HEK293T (cell line): ENCODE measurements at regions not wholly inside any gene's neighbourhood (a gene's known extent, or its start where the extent isn't known, plus 50 kb on each side); places are given as distances from the start of the nearest gene placed in this dataset.

ENCODE experiments used
- BHLHE40 ChIP-seq: fragments of 450-650 bp; IDR thresholded peaks from 2 replicates; pipeline ENCODE4 v1.6.1; 2016; ENCODE audit warnings: mild to moderate bottlenecking, moderate library complexity, borderline replicate concordance
- CTBP1 ChIP-seq: fragments of 450-650 bp; IDR thresholded peaks from 2 replicates; pipeline ENCODE4 v1.6.1; 2016; ENCODE audit warnings: borderline replicate concordance
- ELF4 ChIP-seq: fragments of 450-650 bp; IDR thresholded peaks from 2 replicates; pipeline ENCODE4 v1.6.1; 2017; ENCODE audit warnings: antibody characterized with exemption
- FOXA1 ChIP-seq: fragments of 450-650 bp; IDR thresholded peaks from 2 replicates; pipeline ENCODE4 v1.6.1; 2016; ENCODE audit warnings: mild to moderate bottlenecking
- FOXK2 ChIP-seq: fragments of 450-650 bp; IDR thresholded peaks from 2 replicates; pipeline ENCODE4 v1.6.1; 2016; ENCODE audit warnings: mild to moderate bottlenecking
- L3MBTL2 ChIP-seq: fragments of 450-650 bp; conservative IDR thresholded peaks from 2 replicates; pipeline ENCODE4 v1.6.1; 2016; ENCODE audit warnings: mild to moderate bottlenecking
- PKNOX1 ChIP-seq: fragments of 450-650 bp; IDR thresholded peaks from 2 replicates; pipeline ENCODE4 v1.6.1; 2016
- SUZ12 ChIP-seq: fragments of 450-650 bp; IDR thresholded peaks from 2 replicates; pipeline ENCODE4 v1.6.1; 2016; ENCODE audit warnings: mild to moderate bottlenecking
- TARDBP ChIP-seq: fragments of 450-650 bp; IDR thresholded peaks from 2 replicates; pipeline ENCODE4 v1.6.1; 2016
- ZNF384 ChIP-seq: fragments of 450-650 bp; IDR thresholded peaks from 2 replicates; pipeline ENCODE4 v1.6.1; 2016

DNA sequence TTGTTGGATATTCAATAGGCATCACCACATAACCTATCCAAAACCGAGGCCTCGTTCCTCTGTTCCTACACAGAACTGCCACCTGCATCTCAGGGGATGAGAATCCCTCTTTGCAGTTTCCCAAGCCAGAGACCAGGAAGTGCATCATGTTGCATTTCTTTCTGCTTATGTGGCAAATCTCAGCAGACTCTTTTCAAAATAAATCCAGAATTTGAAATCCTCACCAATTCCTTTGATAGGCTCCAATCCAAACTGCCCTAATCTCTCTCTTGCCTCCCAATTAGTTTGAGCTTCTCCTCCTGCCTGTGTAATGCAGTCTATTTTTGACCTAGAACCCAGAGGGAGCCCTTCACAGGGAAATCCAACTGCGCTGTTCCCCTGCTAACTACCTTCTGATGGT is 215.5 kb downstream of the RNF144A start:
- TF ChIP-seq FOXA1 (no peak), FOXK2 (no peak), SUZ12 (no peak), TARDBP (no peak), BHLHE40 (no peak), L3MBTL2 (no peak), ELF4 (no peak), CTBP1 (no peak), ZNF384 (no peak), PKNOX1 (no peak)
